GM23338 (cell line): ENCODE measurements at regions not wholly inside any gene's neighbourhood (a gene's known extent, or its start where the extent isn't known, plus 50 kb on each side); places are given as distances from the start of the nearest gene placed in this dataset.
"Not testable (repeated sequence)": the region's sequence is repeated elsewhere in the genome, so short reads cannot be mapped to it uniquely, and the experiment has no call there.

Experiments
- CREB1 ChIP-seq: fragments of 250-450 bp; sonication (Bioruptor Pico); IDR thresholded peaks from 2 replicates; pipeline ENCODE4 v1.5.0; 2020; ENCODE audit warnings: low read depth, mild to moderate bottlenecking, moderate library complexity
- ETS1 ChIP-seq: IDR thresholded peaks from 2 replicates; pipeline ENCODE4 v1.6.1; 2016; ENCODE audit warnings: antibody characterized with exemption
- EZH2 ChIP-seq: fragments of 200-600 bp; sonication (generic); IDR thresholded peaks from one replicate; pipeline ENCODE4 v1.8.0; 2017; ENCODE audit warnings: antibody characterized with exemption, mild to moderate bottlenecking, low read depth; ENCODE audit not compliant: unreplicated experiment
- EZH2phosphoT487 ChIP-seq: fragments of 200-600 bp; sonication (generic); IDR thresholded peaks from one replicate; pipeline ENCODE4 v1.8.1; 2018; ENCODE audit warnings: antibody characterized with exemption; ENCODE audit not compliant: unreplicated experiment
- JUNB ChIP-seq: IDR thresholded peaks from one replicate; pipeline ENCODE4 v1.6.1; 2016; ENCODE audit warnings: antibody characterized with exemption; ENCODE audit not compliant: unreplicated experiment
- NANOG ChIP-seq: IDR thresholded peaks from 2 replicates; pipeline ENCODE4 v1.6.1; 2016; ENCODE audit warnings: antibody characterized with exemption, borderline replicate concordance
- POLR2AphosphoS5 ChIP-seq: IDR thresholded peaks from 2 replicates; pipeline ENCODE4 v1.6.1; 2016; ENCODE audit warnings: antibody characterized with exemption, low read depth
- REST ChIP-seq: IDR thresholded peaks from one replicate; pipeline ENCODE4 v1.6.1; 2018; ENCODE audit warnings: antibody characterized with exemption; ENCODE audit not compliant: unreplicated experiment
- ZNF114 ChIP-seq: fragments of 250-450 bp; sonication (Bioruptor Pico); IDR thresholded peaks from 2 replicates; pipeline ENCODE4 v1.5.0; 2020; ENCODE audit warnings: mild to moderate bottlenecking, moderate library complexity
- ZNF331 ChIP-seq: fragments of 250-450 bp; sonication (Bioruptor Pico); IDR thresholded peaks from 2 replicates; pipeline ENCODE4 v1.5.0; 2020; ENCODE audit warnings: low read depth, mild to moderate bottlenecking, moderate library complexity
- TF ChIP-seq, protein P1 (sequence below), 2 experiments: fragments of 200-600 bp in 1 of 2; sonication (generic) in 1 of 2; conservative IDR thresholded peaks; 2 replicates each; pipeline versions ENCODE4 v1.5.1 to v1.6.1; 2016 to 2017; ENCODE audit warnings: antibody characterized with exemption in 2 of 2, low read depth in 2 of 2, mild to moderate bottlenecking in 2 of 2, moderate library complexity in 1 of 2

DNA sequence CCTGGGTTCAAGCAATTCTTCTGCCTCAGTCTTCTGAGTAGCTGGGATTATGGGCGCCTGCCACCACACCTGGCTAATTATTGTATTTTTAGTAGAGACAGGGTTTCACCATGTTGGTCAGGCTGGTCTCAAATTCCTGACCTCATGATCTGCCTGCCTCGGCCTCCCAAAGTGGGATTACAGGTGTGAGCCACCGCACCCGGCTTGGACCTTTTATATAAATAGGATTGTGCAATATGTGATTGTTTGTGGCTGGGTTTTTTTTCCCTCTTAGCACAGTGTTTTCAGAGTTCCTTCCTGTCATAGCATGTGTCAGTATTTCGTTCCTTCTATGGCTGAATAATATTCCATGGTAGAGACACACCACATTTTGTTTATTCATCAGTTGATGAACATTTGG lies 65.8 kb upstream of the VKORC1L1 start:
- TF ChIP-seq, protein P1, sequence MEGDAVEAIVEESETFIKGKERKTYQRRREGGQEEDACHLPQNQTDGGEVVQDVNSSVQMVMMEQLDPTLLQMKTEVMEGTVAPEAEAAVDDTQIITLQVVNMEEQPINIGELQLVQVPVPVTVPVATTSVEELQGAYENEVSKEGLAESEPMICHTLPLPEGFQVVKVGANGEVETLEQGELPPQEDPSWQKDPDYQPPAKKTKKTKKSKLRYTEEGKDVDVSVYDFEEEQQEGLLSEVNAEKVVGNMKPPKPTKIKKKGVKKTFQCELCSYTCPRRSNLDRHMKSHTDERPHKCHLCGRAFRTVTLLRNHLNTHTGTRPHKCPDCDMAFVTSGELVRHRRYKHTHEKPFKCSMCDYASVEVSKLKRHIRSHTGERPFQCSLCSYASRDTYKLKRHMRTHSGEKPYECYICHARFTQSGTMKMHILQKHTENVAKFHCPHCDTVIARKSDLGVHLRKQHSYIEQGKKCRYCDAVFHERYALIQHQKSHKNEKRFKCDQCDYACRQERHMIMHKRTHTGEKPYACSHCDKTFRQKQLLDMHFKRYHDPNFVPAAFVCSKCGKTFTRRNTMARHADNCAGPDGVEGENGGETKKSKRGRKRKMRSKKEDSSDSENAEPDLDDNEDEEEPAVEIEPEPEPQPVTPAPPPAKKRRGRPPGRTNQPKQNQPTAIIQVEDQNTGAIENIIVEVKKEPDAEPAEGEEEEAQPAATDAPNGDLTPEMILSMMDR (conservative IDR thresholded peaks at IDR 0.05; ENCODE audit: low read depth in 2 of 2), result not testable (repeated sequence)
- TF ChIP-seq ETS1; CREB1; POLR2AphosphoS5; EZH2; NANOG; ZNF331; EZH2phosphoT487; REST; ZNF114 (CRISPR knock-in tag); JUNB: not testable (repeated sequence)
